HepG2 (cell line): ENCODE measurements at regions not wholly inside any gene's neighbourhood (a gene's known extent, or its start where the extent isn't known, plus 50 kb on each side); places are given as distances from the start of the nearest gene placed in this dataset.

Experiments
- AHR ChIP-seq: IDR thresholded peaks from 2 replicates; pipeline ENCODE4 v1.6.1; 2018; ENCODE audit warnings: missing genetic modification reagents, missing compliant biosample characterization
- ELF3 ChIP-seq: IDR thresholded peaks from 2 replicates; pipeline ENCODE4 v1.6.1; 2016; ENCODE audit warnings: missing genetic modification reagents, missing compliant biosample characterization
- EP300 ChIP-seq, 3 experiments: sonication (generic) in 1 of 3; formaldehyde crosslinking in 1 of 3; IDR thresholded peaks; 2 replicates each; pipeline versions ENCODE4 v1.5.1 to v1.6.1; 2011 to 2020; ENCODE audit warnings: low read depth in 2 of 3, low read length in 2 of 3, borderline replicate concordance in 1 of 3, improper control_type of control experiment in 1 of 3, mild to moderate bottlenecking in 1 of 3, missing genetic modification reagents in 1 of 3, moderate library complexity in 1 of 3
- HNF4G ChIP-seq, 2 experiments: sonication (generic) in 1 of 2; formaldehyde crosslinking in 1 of 2; IDR thresholded peaks; 2 replicates each; pipeline versions ENCODE4 v1.4.0 to v1.6.1; 2011 to 2020; ENCODE audit warnings: borderline replicate concordance in 2 of 2, low read depth in 2 of 2, mild to moderate bottlenecking in 2 of 2, low read length in 1 of 2, missing genetic modification reagents in 1 of 2, moderate library complexity in 1 of 2
- HOXA9 ChIP-seq: sonication (generic); formaldehyde crosslinking; IDR thresholded peaks from 2 replicates; pipeline ENCODE4 v1.8.1; 2022; ENCODE audit warnings: missing genetic modification reagents, mild to moderate bottlenecking, moderate library complexity, borderline replicate concordance
- JUNB ChIP-seq: sonication (generic); formaldehyde crosslinking; IDR thresholded peaks from 2 replicates; pipeline ENCODE4 v1.8.0; 2022; ENCODE audit warnings: missing genetic modification reagents, mild to moderate bottlenecking, borderline replicate concordance
- POLR2G ChIP-seq: fragments of 200-400 bp; formaldehyde crosslinking; IDR thresholded peaks from 2 replicates; pipeline ENCODE4 v1.6.1; 2018; ENCODE audit warnings: mild to moderate bottlenecking, low read depth, low read length, moderate library complexity
- RFX3 ChIP-seq: IDR thresholded peaks from 2 replicates; pipeline ENCODE4 v1.6.1; 2016; ENCODE audit warnings: missing biosample characterization, missing genetic modification reagents
- RXRB ChIP-seq: IDR thresholded peaks from 2 replicates; pipeline ENCODE4 v1.6.1; 2016; ENCODE audit warnings: borderline replicate concordance, missing genetic modification reagents, missing compliant biosample characterization
- SMAD9 ChIP-seq: sonication (generic); formaldehyde crosslinking; IDR thresholded peaks from 2 replicates; pipeline ENCODE4 v1.5.1; 2020; ENCODE audit warnings: mild to moderate bottlenecking, missing genetic modification reagents
- TEAD3 ChIP-seq: optimal IDR thresholded peaks from 2 replicates; pipeline ENCODE3; 2016; ENCODE audit warnings: borderline replicate concordance
- ZNF205 ChIP-seq: IDR thresholded peaks from 2 replicates; pipeline ENCODE4 v1.6.1; 2018; ENCODE audit warnings: missing biosample characterization, missing genetic modification reagents
- ZNF234 ChIP-seq: sonication (generic); formaldehyde crosslinking; conservative IDR thresholded peaks from 2 replicates; pipeline ENCODE4 v1.5.1; 2020; ENCODE audit warnings: mild to moderate bottlenecking, missing genetic modification reagents
- ZNF260 ChIP-seq: sonication (generic); formaldehyde crosslinking; IDR thresholded peaks from 2 replicates; pipeline ENCODE4 v1.4.0; 2020; ENCODE audit warnings: missing genetic modification reagents, low read depth, mild to moderate bottlenecking, borderline replicate concordance
- ZNF672 ChIP-seq: sonication (generic); formaldehyde crosslinking; IDR thresholded peaks from 2 replicates; pipeline ENCODE4 v1.8.1; 2022; ENCODE audit warnings: missing genetic modification reagents
- ZNF709 ChIP-seq: sonication (generic); formaldehyde crosslinking; IDR thresholded peaks from 2 replicates; pipeline ENCODE4 v1.5.0; 2020; ENCODE audit warnings: mild to moderate bottlenecking, missing genetic modification reagents
- TF ChIP-seq, protein P1 (sequence below): sonication (generic); formaldehyde crosslinking; IDR thresholded peaks from 2 replicates; pipeline ENCODE4 v1.9.0; 2021; ENCODE audit warnings: missing genetic modification reagents, borderline replicate concordance
- TF ChIP-seq, protein P2 (sequence below): sonication (generic); formaldehyde crosslinking; conservative IDR thresholded peaks from 2 replicates; pipeline ENCODE4 v1.4.0; 2020; ENCODE audit warnings: mild to moderate bottlenecking, missing genetic modification reagents, moderate library complexity
- TF ChIP-seq, protein P3 (sequence below): sonication (generic); formaldehyde crosslinking; conservative IDR thresholded peaks from 2 replicates; pipeline ENCODE4 v1.8.0; 2022; ENCODE audit warnings: low read depth, missing genetic modification reagents
- TF ChIP-seq, protein P4 (sequence below): sonication (generic); formaldehyde crosslinking; IDR thresholded peaks from 2 replicates; pipeline ENCODE4 v1.4.0; 2020; ENCODE audit warnings: missing genetic modification reagents

DNA sequence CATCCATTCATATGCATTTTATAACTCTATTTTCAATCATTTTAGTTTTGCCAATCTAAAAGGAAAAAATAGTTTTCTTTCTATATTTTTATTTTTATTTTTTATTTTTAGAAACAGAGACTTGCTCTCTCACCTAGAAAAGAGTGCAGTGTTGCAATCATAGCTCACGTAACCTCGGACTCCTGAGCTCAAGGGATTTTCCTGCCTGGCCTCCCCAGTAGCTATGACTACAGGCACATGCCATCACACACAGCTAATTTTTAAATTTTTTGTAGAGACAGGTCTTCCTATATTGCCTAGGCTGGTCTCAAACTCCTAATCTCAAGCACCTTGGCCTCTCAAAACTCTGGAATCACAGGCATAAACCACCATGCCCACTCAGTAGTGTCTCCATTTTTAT is 125.5 kb upstream of the XIRP2 start (continued):
- TF ChIP-seq, protein P1, sequence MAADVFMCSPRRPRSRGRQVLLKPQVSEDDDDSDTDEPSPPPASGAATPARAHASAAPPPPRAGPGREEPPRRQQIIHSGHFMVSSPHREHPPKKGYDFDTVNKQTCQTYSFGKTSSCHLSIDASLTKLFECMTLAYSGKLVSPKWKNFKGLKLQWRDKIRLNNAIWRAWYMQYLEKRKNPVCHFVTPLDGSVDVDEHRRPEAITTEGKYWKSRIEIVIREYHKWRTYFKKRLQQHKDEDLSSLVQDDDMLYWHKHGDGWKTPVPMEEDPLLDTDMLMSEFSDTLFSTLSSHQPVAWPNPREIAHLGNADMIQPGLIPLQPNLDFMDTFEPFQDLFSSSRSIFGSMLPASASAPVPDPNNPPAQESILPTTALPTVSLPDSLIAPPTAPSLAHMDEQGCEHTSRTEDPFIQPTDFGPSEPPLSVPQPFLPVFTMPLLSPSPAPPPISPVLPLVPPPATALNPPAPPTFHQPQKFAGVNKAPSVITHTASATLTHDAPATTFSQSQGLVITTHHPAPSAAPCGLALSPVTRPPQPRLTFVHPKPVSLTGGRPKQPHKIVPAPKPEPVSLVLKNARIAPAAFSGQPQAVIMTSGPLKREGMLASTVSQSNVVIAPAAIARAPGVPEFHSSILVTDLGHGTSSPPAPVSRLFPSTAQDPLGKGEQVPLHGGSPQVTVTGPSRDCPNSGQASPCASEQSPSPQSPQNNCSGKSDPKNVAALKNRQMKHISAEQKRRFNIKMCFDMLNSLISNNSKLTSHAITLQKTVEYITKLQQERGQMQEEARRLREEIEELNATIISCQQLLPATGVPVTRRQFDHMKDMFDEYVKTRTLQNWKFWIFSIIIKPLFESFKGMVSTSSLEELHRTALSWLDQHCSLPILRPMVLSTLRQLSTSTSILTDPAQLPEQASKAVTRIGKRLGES (CRISPR knock-in tag) = no peak
- TF ChIP-seq EP300 (IDR thresholded peaks at IDR 0.05; ENCODE audit: low read depth in 2 of 2, low read length in 2 of 2) = 0 out of 4 replicates have a peak, but pooled peaks have one; percentile 15 to 44
- no peak for TF ChIP-seq EP300 (CRISPR knock-in tag; IDR thresholded peaks at IDR 0.05; ENCODE audit: borderline replicate concordance)
- no peak for TF ChIP-seq HOXA9
- TF ChIP-seq TEAD3 (CRISPR knock-in tag) = peak; percentile 49
- TF ChIP-seq HNF4G (IDR thresholded peaks at IDR 0.05; ENCODE audit: borderline replicate concordance, low read depth, low read length) = peak; percentile 27; the same call in 1 of the 2 replicates
- TF ChIP-seq HNF4G (CRISPR knock-in tag; IDR thresholded peaks at IDR 0.05; ENCODE audit: borderline replicate concordance, low read depth) = no peak
- TF ChIP-seq SMAD9 (CRISPR knock-in tag) = no peak
- TF ChIP-seq, protein P2, sequence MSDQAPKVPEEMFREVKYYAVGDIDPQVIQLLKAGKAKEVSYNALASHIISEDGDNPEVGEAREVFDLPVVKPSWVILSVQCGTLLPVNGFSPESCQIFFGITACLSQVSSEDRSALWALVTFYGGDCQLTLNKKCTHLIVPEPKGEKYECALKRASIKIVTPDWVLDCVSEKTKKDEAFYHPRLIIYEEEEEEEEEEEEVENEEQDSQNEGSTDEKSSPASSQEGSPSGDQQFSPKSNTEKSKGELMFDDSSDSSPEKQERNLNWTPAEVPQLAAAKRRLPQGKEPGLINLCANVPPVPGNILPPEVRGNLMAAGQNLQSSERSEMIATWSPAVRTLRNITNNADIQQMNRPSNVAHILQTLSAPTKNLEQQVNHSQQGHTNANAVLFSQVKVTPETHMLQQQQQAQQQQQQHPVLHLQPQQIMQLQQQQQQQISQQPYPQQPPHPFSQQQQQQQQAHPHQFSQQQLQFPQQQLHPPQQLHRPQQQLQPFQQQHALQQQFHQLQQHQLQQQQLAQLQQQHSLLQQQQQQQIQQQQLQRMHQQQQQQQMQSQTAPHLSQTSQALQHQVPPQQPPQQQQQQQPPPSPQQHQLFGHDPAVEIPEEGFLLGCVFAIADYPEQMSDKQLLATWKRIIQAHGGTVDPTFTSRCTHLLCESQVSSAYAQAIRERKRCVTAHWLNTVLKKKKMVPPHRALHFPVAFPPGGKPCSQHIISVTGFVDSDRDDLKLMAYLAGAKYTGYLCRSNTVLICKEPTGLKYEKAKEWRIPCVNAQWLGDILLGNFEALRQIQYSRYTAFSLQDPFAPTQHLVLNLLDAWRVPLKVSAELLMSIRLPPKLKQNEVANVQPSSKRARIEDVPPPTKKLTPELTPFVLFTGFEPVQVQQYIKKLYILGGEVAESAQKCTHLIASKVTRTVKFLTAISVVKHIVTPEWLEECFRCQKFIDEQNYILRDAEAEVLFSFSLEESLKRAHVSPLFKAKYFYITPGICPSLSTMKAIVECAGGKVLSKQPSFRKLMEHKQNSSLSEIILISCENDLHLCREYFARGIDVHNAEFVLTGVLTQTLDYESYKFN (CRISPR knock-in tag) = 0 out of 2 replicates have a peak, but pooled peaks have one; percentile 47
- TF ChIP-seq, protein P3, sequence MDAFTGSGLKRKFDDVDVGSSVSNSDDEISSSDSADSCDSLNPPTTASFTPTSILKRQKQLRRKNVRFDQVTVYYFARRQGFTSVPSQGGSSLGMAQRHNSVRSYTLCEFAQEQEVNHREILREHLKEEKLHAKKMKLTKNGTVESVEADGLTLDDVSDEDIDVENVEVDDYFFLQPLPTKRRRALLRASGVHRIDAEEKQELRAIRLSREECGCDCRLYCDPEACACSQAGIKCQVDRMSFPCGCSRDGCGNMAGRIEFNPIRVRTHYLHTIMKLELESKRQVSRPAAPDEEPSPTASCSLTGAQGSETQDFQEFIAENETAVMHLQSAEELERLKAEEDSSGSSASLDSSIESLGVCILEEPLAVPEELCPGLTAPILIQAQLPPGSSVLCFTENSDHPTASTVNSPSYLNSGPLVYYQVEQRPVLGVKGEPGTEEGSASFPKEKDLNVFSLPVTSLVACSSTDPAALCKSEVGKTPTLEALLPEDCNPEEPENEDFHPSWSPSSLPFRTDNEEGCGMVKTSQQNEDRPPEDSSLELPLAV (CRISPR knock-in tag) = no peak
- no peak for TF ChIP-seq AHR (CRISPR knock-in tag)
- no peak for TF ChIP-seq ZNF205
- no peak for TF ChIP-seq ZNF709 (CRISPR knock-in tag)
- peak; percentile 95 for TF ChIP-seq RXRB
- TF ChIP-seq, protein P4, sequence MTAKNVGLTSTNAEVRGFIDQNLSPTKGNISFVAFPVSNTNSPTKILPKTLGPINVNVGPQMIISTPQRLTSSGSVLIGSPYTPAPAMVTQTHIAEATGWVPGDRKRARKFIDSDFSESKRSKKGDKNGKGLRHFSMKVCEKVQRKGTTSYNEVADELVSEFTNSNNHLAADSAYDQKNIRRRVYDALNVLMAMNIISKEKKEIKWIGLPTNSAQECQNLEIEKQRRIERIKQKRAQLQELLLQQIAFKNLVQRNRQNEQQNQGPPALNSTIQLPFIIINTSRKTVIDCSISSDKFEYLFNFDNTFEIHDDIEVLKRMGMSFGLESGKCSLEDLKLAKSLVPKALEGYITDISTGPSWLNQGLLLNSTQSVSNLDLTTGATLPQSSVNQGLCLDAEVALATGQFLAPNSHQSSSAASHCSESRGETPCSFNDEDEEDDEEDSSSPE (CRISPR knock-in tag) = no peak
- no peak for TF ChIP-seq ZNF234 (CRISPR knock-in tag)
- TF ChIP-seq JUNB = no peak
- TF ChIP-seq ELF3 (CRISPR knock-in tag) = 0 out of 2 replicates have a peak, but pooled peaks have one; percentile 27
- no peak for TF ChIP-seq ZNF260 (CRISPR knock-in tag)
- peak; percentile 72 for TF ChIP-seq RFX3 (CRISPR knock-in tag)
- no peak for TF ChIP-seq POLR2G
- TF ChIP-seq ZNF672 (CRISPR knock-in tag) = no peak
